IMR-90 (cell line): ENCODE measurements at regions not wholly inside any gene's neighbourhood (a gene's known extent, or its start where the extent isn't known, plus 50 kb on each side); places are given as distances from the start of the nearest gene placed in this dataset.

ENCODE experiments used
- ATAC-seq: fragments of 200-7000 bp; cut with Tn5 transposase; 2 replicates; pipeline ENCODE4 v1.9.1; 2020; ENCODE audit warnings: low read depth, mild to moderate bottlenecking, moderate library complexity
- BruUV-seq: library from RNA; stranded (reverse); fragments of 400-500 nt; replicated peaks from 2 replicates; lab custom pipeline; 2021; lab: Mats Ljungman, UMichigan
- CTCF ChIA-PET: fragments of 300-600 bp; formaldehyde crosslinking; extraction: SDS; loops from one replicate; lab custom pipeline; 2021; ENCODE audit warnings: antibody characterized with exemption; lab: Yijun Ruan, JAX
- POLR2A ChIA-PET: fragments of 300-600 bp; sonication (Branson Sonifier 250); formaldehyde crosslinking; loops from one replicate; lab custom pipeline; 2022; ENCODE audit warnings: antibody characterized with exemption; ENCODE audit not compliant: unreplicated experiment; lab: Charles Lee
- DNase-seq: peaks from one replicate; pipeline ENCODE4 v3.0.0; 2013
- H2AFZ ChIP-seq: replicated peaks from 2 replicates; pipeline ENCODE3; 2013; ENCODE audit warnings: low read length, mild to moderate bottlenecking; ENCODE audit not compliant: poor library complexity
- H2AK5ac ChIP-seq: 2 replicates; pipeline ENCODE4 v1.6.1; 2013; ENCODE audit warnings: low read depth, low read length, inconsistent platforms
- H2AK9ac ChIP-seq: replicated peaks from 2 replicates; pipeline ENCODE3; 2013; ENCODE audit warnings: mild to moderate bottlenecking, low read depth, low read length, moderate library complexity; ENCODE audit not compliant: poor library complexity
- H2BK120ac ChIP-seq: 2 replicates; pipeline ENCODE4 v1.6.1; 2013; ENCODE audit warnings: low read depth, low read length, inconsistent platforms
- H2BK15ac ChIP-seq: 3 replicates; pipeline ENCODE4 v1.6.1; 2013; ENCODE audit warnings: low read depth, low read length, inconsistent platforms
- H2BK20ac ChIP-seq: 2 replicates; pipeline ENCODE4 v1.6.1; 2013; ENCODE audit warnings: low read depth, mild to moderate bottlenecking, inconsistent platforms, low read length, moderate library complexity
- H2BK5ac ChIP-seq: 2 replicates; pipeline ENCODE4 v1.6.1; 2013; ENCODE audit warnings: mild to moderate bottlenecking, low read depth, low read length, inconsistent platforms; ENCODE audit not compliant: poor library complexity, severe bottlenecking
- H3K14ac ChIP-seq: replicated peaks from 2 replicates; pipeline ENCODE4 v1.6.1; 2013; ENCODE audit warnings: low read depth, low read length, inconsistent platforms
- H3K18ac ChIP-seq: 2 replicates; pipeline ENCODE4 v1.6.1; 2013; ENCODE audit warnings: low read depth, low read length, control low read depth
- H3K23ac ChIP-seq: 2 replicates; pipeline ENCODE4 v1.6.1; 2013; ENCODE audit warnings: low read depth, low read length, inconsistent platforms
- H3K27ac ChIP-seq: 2 replicates; pipeline ENCODE4 v1.5.1; 2013; ENCODE audit warnings: mild to moderate bottlenecking, control low read depth, low read length; ENCODE audit not compliant: insufficient read depth
- H3K27me3 ChIP-seq: 2 replicates; pipeline ENCODE4 v1.6.1; 2013; ENCODE audit warnings: low read length; ENCODE audit not compliant: control insufficient read depth, insufficient read depth
- H3K36me3 ChIP-seq: 2 replicates; pipeline ENCODE4 v1.6.1; 2013; ENCODE audit warnings: low read length, mixed read lengths; ENCODE audit not compliant: control insufficient read depth, insufficient read depth
- H3K4ac ChIP-seq: 2 replicates; pipeline ENCODE4 v1.6.1; 2013; ENCODE audit warnings: low read depth, low read length, inconsistent platforms
- H3K4me1 ChIP-seq: 2 replicates; pipeline ENCODE4 v1.6.1; 2013; ENCODE audit warnings: low read length, mixed read lengths; ENCODE audit not compliant: control insufficient read depth, insufficient read depth
- H3K4me2 ChIP-seq: 2 replicates; pipeline ENCODE4 v1.6.1; 2013; ENCODE audit warnings: low read depth, mild to moderate bottlenecking, control low read depth, low read length, moderate library complexity
- H3K4me3 ChIP-seq: 2 replicates; pipeline ENCODE4 v1.5.1; 2013; ENCODE audit warnings: low read depth, mild to moderate bottlenecking, control low read depth, low read length, moderate library complexity; ENCODE audit not compliant: insufficient read depth
- H3K56ac ChIP-seq: 2 replicates; pipeline ENCODE4 v1.6.1; 2013; ENCODE audit warnings: low read length, inconsistent platforms; ENCODE audit not compliant: insufficient read depth; ENCODE audit errors: extremely low read depth
- H3K79me1 ChIP-seq, 2 experiments: 2 replicates each; pipeline ENCODE4 v1.6.1; 2013; ENCODE audit warnings: low read length in 2 of 2, inconsistent platforms in 1 of 2, low read depth in 1 of 2
- H3K9ac ChIP-seq: 2 replicates; pipeline ENCODE4 v1.6.1; 2013; ENCODE audit warnings: low read depth, low read length, control low read depth
- H3K9me1 ChIP-seq: 2 replicates; pipeline ENCODE4 v1.6.1; 2013; ENCODE audit warnings: low read length, inconsistent platforms; ENCODE audit not compliant: insufficient read depth
- H3K9me3 ChIP-seq: 2 replicates; pipeline ENCODE4 v1.6.1; 2013; ENCODE audit warnings: low read length; ENCODE audit not compliant: control insufficient read depth, insufficient read depth
- H4K20me1 ChIP-seq: 2 replicates; pipeline ENCODE4 v1.6.1; 2013; ENCODE audit warnings: low read length, inconsistent platforms; ENCODE audit not compliant: insufficient read depth
- H4K5ac ChIP-seq: 2 replicates; pipeline ENCODE4 v1.6.1; 2013; ENCODE audit warnings: mild to moderate bottlenecking, low read depth, low read length, control low read depth
- H4K8ac ChIP-seq, 2 experiments: 2 replicates each; pipeline ENCODE4 v1.6.1; 2013; ENCODE audit warnings: low read depth in 2 of 2, low read length in 2 of 2, control low read depth in 1 of 2, inconsistent platforms in 1 of 2
- H4K91ac ChIP-seq: 2 replicates; pipeline ENCODE4 v1.6.1; 2013; ENCODE audit warnings: low read depth, low read length, inconsistent platforms; ENCODE audit not compliant: insufficient read depth
- BHLHE40 ChIP-seq: fragments of 150-350 bp; IDR thresholded peaks from 2 replicates; pipeline ENCODE4 v1.6.1; 2016; ENCODE audit warnings: mild to moderate bottlenecking, low read depth, low read length
- CEBPB ChIP-seq: IDR thresholded peaks from 2 replicates; pipeline ENCODE4 v1.6.1; 2012; ENCODE audit warnings: low read depth, low read length, improper control_type of control experiment
- CHD1 ChIP-seq: IDR thresholded peaks from 2 replicates; pipeline ENCODE4 v1.6.1; 2012; ENCODE audit warnings: low read depth, low read length, improper control_type of control experiment
- CTCF ChIP-seq: conservative IDR thresholded peaks from 2 replicates; pipeline ENCODE4 v1.5.1; 2012; ENCODE audit warnings: mild to moderate bottlenecking, low read depth, low read length, improper control_type of control experiment
- ELK1 ChIP-seq: fragments of 150-350 bp; IDR thresholded peaks from 2 replicates; pipeline ENCODE4 v1.6.1; 2016; ENCODE audit warnings: low read depth, mild to moderate bottlenecking, low read length, moderate library complexity, borderline replicate concordance
- FOS ChIP-seq: fragments of 150-350 bp; IDR thresholded peaks from 2 replicates; pipeline ENCODE4 v1.6.1; 2016; ENCODE audit warnings: low read depth, low read length
- MAFK ChIP-seq: IDR thresholded peaks from 2 replicates; pipeline ENCODE4 v1.6.1; 2012; ENCODE audit warnings: low read depth, low read length, improper control_type of control experiment
- MAZ ChIP-seq: IDR thresholded peaks from 2 replicates; pipeline ENCODE4 v1.6.1; 2012; ENCODE audit warnings: low read depth, mild to moderate bottlenecking, low read length, improper control_type of control experiment, moderate library complexity, borderline replicate concordance
- MXI1 ChIP-seq: IDR thresholded peaks from 2 replicates; pipeline ENCODE4 v1.6.1; 2012; ENCODE audit warnings: low read depth, mild to moderate bottlenecking, low read length, moderate library complexity, borderline replicate concordance
- NFE2L2 ChIP-seq: fragments of 150-350 bp; IDR thresholded peaks from 2 replicates; pipeline ENCODE4 v1.6.1; 2016; ENCODE audit warnings: low read depth, mild to moderate bottlenecking, low read length
- POLR2A ChIP-seq: IDR thresholded peaks from 2 replicates; pipeline ENCODE4 v1.6.1; 2012; ENCODE audit warnings: mild to moderate bottlenecking, low read depth, low read length
- RAD21 ChIP-seq: IDR thresholded peaks from 2 replicates; pipeline ENCODE4 v1.6.1; 2012; ENCODE audit warnings: low read length, improper control_type of control experiment
- RCOR1 ChIP-seq: IDR thresholded peaks from 2 replicates; pipeline ENCODE4 v1.6.1; 2012; ENCODE audit warnings: mild to moderate bottlenecking, low read length, improper control_type of control experiment; ENCODE audit not compliant: insufficient replicate concordance
- RFX5 ChIP-seq: IDR thresholded peaks from 2 replicates; pipeline ENCODE4 v1.8.0; 2012; ENCODE audit warnings: low read depth, mild to moderate bottlenecking, low read length, moderate library complexity
- SMC3 ChIP-seq: fragments of 150-350 bp; IDR thresholded peaks from 2 replicates; pipeline ENCODE4 v1.6.1; 2016; ENCODE audit warnings: low read depth, mild to moderate bottlenecking, antibody characterized with exemption, low read length, moderate library complexity
- USF2 ChIP-seq: fragments of 150-350 bp; IDR thresholded peaks from 2 replicates; pipeline ENCODE4 v1.6.1; 2017; ENCODE audit warnings: mild to moderate bottlenecking, antibody characterized with exemption, low read length, low read depth
- WGBS, 2 experiments: methylation state at CpG; one replicate each; pipeline versions ENCODE4 v1.1.5 to v1.1.7; 2013; ENCODE audit warnings: missing lambda C conversion rate in 2 of 2; ENCODE audit not compliant: insufficient read length in 1 of 2; ENCODE audit errors: extremely low coverage in 2 of 2; 5-methylcytosine and 5-hydroxymethylcytosine counted together
- dilution Hi-C: fragments of 300-500 bp; cut with HindIII; formaldehyde crosslinking; loops from one replicate; pipeline ENCODE4 v1.14.3; 2018; ENCODE audit warnings: low sequenced_read_pairs; ENCODE audit not compliant: unreplicated experiment
- in situ Hi-C: fragments of 300-500 bp; cut with MboI; formaldehyde crosslinking; loops from 3 replicates; pipeline ENCODE4 v1.14.3; 2019; ENCODE audit warnings: low sequenced_read_pairs, inconsistent platforms, mixed read lengths
- intact Hi-C: fragments of 100-400 bp; cut with micrococcal nuclease; formaldehyde crosslinking; loops from 2 replicates; pipeline ENCODE4 v1.10.0; 2022

- no peak overlapping the region for H2AK9ac ChIP-seq
- no peak overlapping the region for H2AK5ac ChIP-seq
- no peak overlapping the region for H4K8ac ChIP-seq
- BruUV-seq = no TSS peak
- H3K56ac ChIP-seq = no peak overlapping the region
- no peaks in the 10 kb centered on the region for H3K4me1 ChIP-seq
- in situ Hi-C loops (no loop called here), dilution Hi-C loops (no loop called here), intact Hi-C loops (no loop called here)
- no peak overlapping the region for H2BK15ac ChIP-seq
- no peaks in the 10 kb centered on the region for H4K20me1 ChIP-seq
- H3K9me3 ChIP-seq = no peaks in the 10 kb centered on the region
- H3K4me2 ChIP-seq = no peak overlapping the region
- CTCF ChIA-PET = no interaction called here
- H3K4ac ChIP-seq = no peak overlapping the region
- no peak overlapping the region for H2BK20ac ChIP-seq
- DNase-seq (no peak), ATAC-seq (no peak)
- H4K5ac ChIP-seq = no peak overlapping the region
- no peak overlapping the region for H2BK5ac ChIP-seq
- 63% methylated on average over 2 of the region's 8 CpGs; no CpG with 5 or more reads in 1 of the 2 experiments for WGBS, 2 experiments
- no peak overlapping the region for H3K4me3 ChIP-seq
- POLR2A ChIA-PET = no interaction called here
- no peak overlapping the region for H2BK120ac ChIP-seq
- no peak for TF ChIP-seq CTCF
- no peak for TF ChIP-seq MAZ
- TF ChIP-seq RAD21 = no peak
- no peak for TF ChIP-seq POLR2A
- no peak for TF ChIP-seq RFX5
- no peak for TF ChIP-seq BHLHE40
- no peak for TF ChIP-seq SMC3
- TF ChIP-seq NFE2L2 = no peak
- TF ChIP-seq FOS = no peak
- TF ChIP-seq CHD1 = no peak
- TF ChIP-seq RCOR1 = no peak
- TF ChIP-seq MAFK = no peak
- TF ChIP-seq ELK1 = no peak
- no peak for TF ChIP-seq CEBPB
- TF ChIP-seq MXI1 = no peak
- no peak for TF ChIP-seq USF2
- H3K23ac ChIP-seq = no peak overlapping the region
- no peak overlapping the region for H3K18ac ChIP-seq
- peaks cover 3% of the 10 kb centered on the region; the same call in 1 of the 2 replicates for H3K27me3 ChIP-seq
- H3K79me1 ChIP-seq = no peaks in the 10 kb centered on the region
- H2AFZ ChIP-seq = peak overlapping the region; percentile 32
- H3K36me3 ChIP-seq = no peaks in the 10 kb centered on the region
- H3K27ac ChIP-seq = no peak overlapping the region
- H4K91ac ChIP-seq = no peak overlapping the region
- no peaks in the 10 kb centered on the region; the same call in 1 of the 2 replicates for H3K9me1 ChIP-seq
- no peak overlapping the region for H3K9ac ChIP-seq
- H3K14ac ChIP-seq = no peak overlapping the region
These were observed 216.5 kb upstream of the RREB1 start for GRCh38 chr6:6891125-6891721.
